ENCODE measurements at regions not wholly inside any gene's neighbourhood (a gene's known extent, or its start where the extent isn't known, plus 50 kb on each side); places are given as distances from the start of the nearest gene placed in this dataset.

- no peaks in the 10 kb centered on the region for H3K4me1 Mint-ChIP-seq
- no peak for DNase-seq (ENCODE audit: low read depth, low spot score)
- H3K36me3 Mint-ChIP-seq (ENCODE audit: low read depth), result no peaks in the 10 kb centered on the region
- H3K27me3 Mint-ChIP-seq (ENCODE audit: low read depth), result no peaks in the 10 kb centered on the region
- TF ChIP-seq CTCF (conservative IDR thresholded peaks at IDR 0.05), result no peak
- H3K27ac Mint-ChIP-seq (ENCODE audit: unreplicated experiment), result no peak overlapping the region
- H3K9me3 Mint-ChIP-seq, result peaks cover 7% of the 10 kb centered on the region
- no peak overlapping the region for H3K4me3 Mint-ChIP-seq
Measured at GRCh38 chr7:13731643-13732042, 257.8 kb downstream of the ETV1 start.

- no peaks in the 10 kb centered on the region for H3K9me3 Mint-ChIP-seq
- no peak overlapping the region for H3K27ac Mint-ChIP-seq (ENCODE audit: unreplicated experiment)
- H3K27me3 Mint-ChIP-seq (ENCODE audit: low read depth), result no peaks in the 10 kb centered on the region
- no peak overlapping the region for H3K4me3 Mint-ChIP-seq
- TF ChIP-seq CTCF (conservative IDR thresholded peaks at IDR 0.05), result no peak
- no peaks in the 10 kb centered on the region for H3K4me1 Mint-ChIP-seq
- H3K36me3 Mint-ChIP-seq (ENCODE audit: low read depth), result no peaks in the 10 kb centered on the region
- no peak for DNase-seq (ENCODE audit: low read depth, low spot score)
Measured at GRCh38 chr7:13737563-13737962, 251.9 kb downstream of the ETV1 start.

- Mint-ChIP-seq H3K9me3 (no peaks in the 10 kb centered on the region), H3K4me3 (no peak overlapping the region), H3K27ac (ENCODE audit: unreplicated experiment) (no peak overlapping the region), H3K36me3 (ENCODE audit: low read depth) (no peaks in the 10 kb centered on the region), H3K27me3 (ENCODE audit: low read depth) (no peaks in the 10 kb centered on the region), H3K4me1 (no peaks in the 10 kb centered on the region)
- no peak for TF ChIP-seq CTCF (conservative IDR thresholded peaks at IDR 0.05)
- no peak for DNase-seq (ENCODE audit: low read depth, low spot score)
Measured at GRCh38 chr7:13742126-13742525, 247.3 kb downstream of the ETV1 start.

- no peaks in the 10 kb centered on the region for H3K27me3 Mint-ChIP-seq (ENCODE audit: low read depth)
Measured at GRCh38 chr7:13742811-13743210, 246.7 kb downstream of the ETV1 start.

GRCh38 chr7:13743226-13743625 lies 246.2 kb downstream of the ETV1 start:
- H3K36me3 Mint-ChIP-seq (ENCODE audit: low read depth), result no peaks in the 10 kb centered on the region
- no peak overlapping the region for H3K4me3 Mint-ChIP-seq
- H3K9me3 Mint-ChIP-seq, result no peaks in the 10 kb centered on the region
- no peak for TF ChIP-seq CTCF (conservative IDR thresholded peaks at IDR 0.05)
- no peaks in the 10 kb centered on the region for H3K27me3 Mint-ChIP-seq (ENCODE audit: low read depth)
- no peak overlapping the region for H3K27ac Mint-ChIP-seq (ENCODE audit: unreplicated experiment)
- peaks cover 5% of the 10 kb centered on the region for H3K4me1 Mint-ChIP-seq
- DNase-seq (ENCODE audit: low read depth, low spot score), result no peak

More at GRCh38 chr7:13742811-13743210, 246.7 kb downstream of the ETV1 start:
- no peak overlapping the region for H3K27ac Mint-ChIP-seq (ENCODE audit: unreplicated experiment)
- DNase-seq (ENCODE audit: low read depth, low spot score), result peak; percentile 13
- no peaks in the 10 kb centered on the region for H3K9me3 Mint-ChIP-seq
- H3K4me3 Mint-ChIP-seq, result no peak overlapping the region
- peaks cover 4% of the 10 kb centered on the region for H3K4me1 Mint-ChIP-seq
- H3K36me3 Mint-ChIP-seq (ENCODE audit: low read depth), result no peaks in the 10 kb centered on the region
- peak; percentile 67 for TF ChIP-seq CTCF (conservative IDR thresholded peaks at IDR 0.05)

- TF ChIP-seq CTCF (conservative IDR thresholded peaks at IDR 0.05), result no peak
- Mint-ChIP-seq H3K36me3 (ENCODE audit: low read depth) (no peaks in the 10 kb centered on the region), H3K9me3 (no peaks in the 10 kb centered on the region), H3K4me3 (no peak overlapping the region), H3K4me1 (peaks cover 19% of the 10 kb centered on the region), H3K27me3 (ENCODE audit: low read depth) (no peaks in the 10 kb centered on the region), H3K27ac (ENCODE audit: unreplicated experiment) (no peak overlapping the region)
- no peak for DNase-seq (ENCODE audit: low read depth, low spot score)
Measured at GRCh38 chr7:13745530-13745929, 243.9 kb downstream of the ETV1 start.
